H1 (cell line): ENCODE measurements at regions not wholly inside any gene's neighbourhood (a gene's known extent, or its start where the extent isn't known, plus 50 kb on each side); places are given as distances from the start of the nearest gene placed in this dataset.

ENCODE experiments used
- CBX5 ChIP-seq: fragments of 300-800, 300-1000 bp; sonication (generic); IDR thresholded peaks from 2 replicates; pipeline ENCODE4 v1.7.1; 2016; ENCODE audit warnings: antibody characterized with exemption, low read length, low read depth
- CEBPB ChIP-seq: IDR thresholded peaks from 2 replicates; pipeline ENCODE4 v1.6.1; 2012; ENCODE audit warnings: low read depth, low read length
- CREB1 ChIP-seq: IDR thresholded peaks from 2 replicates; pipeline ENCODE4 v1.6.1; 2012; ENCODE audit warnings: inconsistent platforms
- KDM4A ChIP-seq: IDR thresholded peaks from one replicate; pipeline ENCODE4 v1.7.1; 2012; ENCODE audit warnings: low read depth, mild to moderate bottlenecking, moderate library complexity, low read length, inconsistent platforms; ENCODE audit not compliant: severe bottlenecking
- PHF8 ChIP-seq: fragments of 200-600 bp; sonication (generic); conservative IDR thresholded peaks from 2 replicates; pipeline ENCODE4 v1.7.1; 2012; ENCODE audit warnings: low read depth, mild to moderate bottlenecking, inconsistent platforms, low read length, moderate library complexity
- POLR2A ChIP-seq, 2 experiments: IDR thresholded peaks; 1 replicate in 1 of 2; 2 replicates in 1 of 2; pipeline ENCODE4 v1.6.1; 2011; ENCODE audit warnings: low read depth in 2 of 2, low read length in 2 of 2, mild to moderate bottlenecking in 2 of 2; ENCODE audit errors: control extremely low read depth in 1 of 2
- RAD21 ChIP-seq, 2 experiments: IDR thresholded peaks in 1 of 2; conservative IDR thresholded peaks in 1 of 2; 2 replicates each; pipeline ENCODE4 v1.6.1; 2011; ENCODE audit warnings: low read depth in 2 of 2, low read length in 2 of 2, improper control_type of control experiment in 1 of 2, inconsistent platforms in 1 of 2, mild to moderate bottlenecking in 1 of 2, moderate library complexity in 1 of 2
- TF ChIP-seq, protein P1 (sequence below): fragments of 300-600 bp; sonication (generic); IDR thresholded peaks from 2 replicates; pipeline ENCODE4 v1.7.1; 2012; ENCODE audit warnings: low read length, moderate library complexity, mild to moderate bottlenecking, inconsistent platforms; ENCODE audit not compliant: insufficient replicate concordance
- TF ChIP-seq, protein P2 (sequence below): IDR thresholded peaks from 2 replicates; pipeline ENCODE4 v1.6.1; 2011; ENCODE audit warnings: low read length, improper control_type of control experiment

DNA sequence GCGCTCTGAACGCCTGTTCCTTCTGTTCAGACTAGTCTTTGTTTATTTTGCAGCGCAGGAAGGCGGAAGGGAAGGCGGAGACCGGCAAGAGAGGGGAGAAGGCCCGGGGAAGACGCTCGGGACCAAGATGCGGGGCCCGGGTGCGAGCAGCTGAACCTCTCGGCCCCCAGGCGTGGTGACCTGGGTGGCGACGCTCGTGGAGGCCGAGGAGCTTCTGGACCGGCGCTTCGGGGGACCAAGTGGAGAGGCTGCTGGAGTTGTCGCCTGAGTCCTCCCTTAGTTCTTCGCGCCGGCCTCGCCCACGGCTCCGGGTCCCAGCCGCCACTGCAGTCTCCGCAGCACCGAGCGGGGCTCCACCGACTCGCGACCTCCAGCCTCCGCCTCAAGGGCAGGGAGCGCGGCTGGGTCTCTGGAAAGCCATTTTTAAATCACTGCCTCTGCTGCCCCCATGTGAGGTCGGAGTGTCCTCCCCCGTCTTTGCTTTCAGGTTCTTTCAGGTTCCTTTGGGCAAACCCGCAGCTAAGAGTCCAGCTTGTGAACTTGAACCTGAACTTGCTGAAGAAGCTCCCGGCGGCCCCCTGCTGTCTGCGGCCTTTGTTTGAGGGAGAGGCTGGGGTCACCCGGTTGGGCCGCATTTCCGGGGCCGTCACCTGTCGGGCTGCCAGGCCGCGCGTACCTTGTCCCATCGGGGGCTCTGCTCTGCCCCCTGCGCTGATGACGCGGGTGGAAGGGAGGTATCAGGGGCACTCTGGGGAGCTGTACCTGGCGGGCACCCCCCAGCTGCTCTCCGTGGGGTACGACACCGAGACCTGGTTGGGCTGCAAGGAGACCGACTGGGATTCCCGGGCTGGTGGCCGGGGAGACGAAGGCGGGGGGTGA, 136.0 kb downstream of the KIF20B start (continued):
- TF ChIP-seq, protein P1, sequence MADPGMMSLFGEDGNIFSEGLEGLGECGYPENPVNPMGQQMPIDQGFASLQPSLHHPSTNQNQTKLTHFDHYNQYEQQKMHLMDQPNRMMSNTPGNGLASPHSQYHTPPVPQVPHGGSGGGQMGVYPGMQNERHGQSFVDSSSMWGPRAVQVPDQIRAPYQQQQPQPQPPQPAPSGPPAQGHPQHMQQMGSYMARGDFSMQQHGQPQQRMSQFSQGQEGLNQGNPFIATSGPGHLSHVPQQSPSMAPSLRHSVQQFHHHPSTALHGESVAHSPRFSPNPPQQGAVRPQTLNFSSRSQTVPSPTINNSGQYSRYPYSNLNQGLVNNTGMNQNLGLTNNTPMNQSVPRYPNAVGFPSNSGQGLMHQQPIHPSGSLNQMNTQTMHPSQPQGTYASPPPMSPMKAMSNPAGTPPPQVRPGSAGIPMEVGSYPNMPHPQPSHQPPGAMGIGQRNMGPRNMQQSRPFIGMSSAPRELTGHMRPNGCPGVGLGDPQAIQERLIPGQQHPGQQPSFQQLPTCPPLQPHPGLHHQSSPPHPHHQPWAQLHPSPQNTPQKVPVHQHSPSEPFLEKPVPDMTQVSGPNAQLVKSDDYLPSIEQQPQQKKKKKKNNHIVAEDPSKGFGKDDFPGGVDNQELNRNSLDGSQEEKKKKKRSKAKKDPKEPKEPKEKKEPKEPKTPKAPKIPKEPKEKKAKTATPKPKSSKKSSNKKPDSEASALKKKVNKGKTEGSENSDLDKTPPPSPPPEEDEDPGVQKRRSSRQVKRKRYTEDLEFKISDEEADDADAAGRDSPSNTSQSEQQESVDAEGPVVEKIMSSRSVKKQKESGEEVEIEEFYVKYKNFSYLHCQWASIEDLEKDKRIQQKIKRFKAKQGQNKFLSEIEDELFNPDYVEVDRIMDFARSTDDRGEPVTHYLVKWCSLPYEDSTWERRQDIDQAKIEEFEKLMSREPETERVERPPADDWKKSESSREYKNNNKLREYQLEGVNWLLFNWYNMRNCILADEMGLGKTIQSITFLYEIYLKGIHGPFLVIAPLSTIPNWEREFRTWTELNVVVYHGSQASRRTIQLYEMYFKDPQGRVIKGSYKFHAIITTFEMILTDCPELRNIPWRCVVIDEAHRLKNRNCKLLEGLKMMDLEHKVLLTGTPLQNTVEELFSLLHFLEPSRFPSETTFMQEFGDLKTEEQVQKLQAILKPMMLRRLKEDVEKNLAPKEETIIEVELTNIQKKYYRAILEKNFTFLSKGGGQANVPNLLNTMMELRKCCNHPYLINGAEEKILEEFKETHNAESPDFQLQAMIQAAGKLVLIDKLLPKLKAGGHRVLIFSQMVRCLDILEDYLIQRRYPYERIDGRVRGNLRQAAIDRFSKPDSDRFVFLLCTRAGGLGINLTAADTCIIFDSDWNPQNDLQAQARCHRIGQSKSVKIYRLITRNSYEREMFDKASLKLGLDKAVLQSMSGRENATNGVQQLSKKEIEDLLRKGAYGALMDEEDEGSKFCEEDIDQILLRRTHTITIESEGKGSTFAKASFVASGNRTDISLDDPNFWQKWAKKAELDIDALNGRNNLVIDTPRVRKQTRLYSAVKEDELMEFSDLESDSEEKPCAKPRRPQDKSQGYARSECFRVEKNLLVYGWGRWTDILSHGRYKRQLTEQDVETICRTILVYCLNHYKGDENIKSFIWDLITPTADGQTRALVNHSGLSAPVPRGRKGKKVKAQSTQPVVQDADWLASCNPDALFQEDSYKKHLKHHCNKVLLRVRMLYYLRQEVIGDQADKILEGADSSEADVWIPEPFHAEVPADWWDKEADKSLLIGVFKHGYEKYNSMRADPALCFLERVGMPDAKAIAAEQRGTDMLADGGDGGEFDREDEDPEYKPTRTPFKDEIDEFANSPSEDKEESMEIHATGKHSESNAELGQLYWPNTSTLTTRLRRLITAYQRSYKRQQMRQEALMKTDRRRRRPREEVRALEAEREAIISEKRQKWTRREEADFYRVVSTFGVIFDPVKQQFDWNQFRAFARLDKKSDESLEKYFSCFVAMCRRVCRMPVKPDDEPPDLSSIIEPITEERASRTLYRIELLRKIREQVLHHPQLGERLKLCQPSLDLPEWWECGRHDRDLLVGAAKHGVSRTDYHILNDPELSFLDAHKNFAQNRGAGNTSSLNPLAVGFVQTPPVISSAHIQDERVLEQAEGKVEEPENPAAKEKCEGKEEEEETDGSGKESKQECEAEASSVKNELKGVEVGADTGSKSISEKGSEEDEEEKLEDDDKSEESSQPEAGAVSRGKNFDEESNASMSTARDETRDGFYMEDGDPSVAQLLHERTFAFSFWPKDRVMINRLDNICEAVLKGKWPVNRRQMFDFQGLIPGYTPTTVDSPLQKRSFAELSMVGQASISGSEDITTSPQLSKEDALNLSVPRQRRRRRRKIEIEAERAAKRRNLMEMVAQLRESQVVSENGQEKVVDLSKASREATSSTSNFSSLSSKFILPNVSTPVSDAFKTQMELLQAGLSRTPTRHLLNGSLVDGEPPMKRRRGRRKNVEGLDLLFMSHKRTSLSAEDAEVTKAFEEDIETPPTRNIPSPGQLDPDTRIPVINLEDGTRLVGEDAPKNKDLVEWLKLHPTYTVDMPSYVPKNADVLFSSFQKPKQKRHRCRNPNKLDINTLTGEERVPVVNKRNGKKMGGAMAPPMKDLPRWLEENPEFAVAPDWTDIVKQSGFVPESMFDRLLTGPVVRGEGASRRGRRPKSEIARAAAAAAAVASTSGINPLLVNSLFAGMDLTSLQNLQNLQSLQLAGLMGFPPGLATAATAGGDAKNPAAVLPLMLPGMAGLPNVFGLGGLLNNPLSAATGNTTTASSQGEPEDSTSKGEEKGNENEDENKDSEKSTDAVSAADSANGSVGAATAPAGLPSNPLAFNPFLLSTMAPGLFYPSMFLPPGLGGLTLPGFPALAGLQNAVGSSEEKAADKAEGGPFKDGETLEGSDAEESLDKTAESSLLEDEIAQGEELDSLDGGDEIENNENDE, result no peak
- TF ChIP-seq CBX5 (no peak), CREB1 (no peak), RAD21 (IDR thresholded peaks at IDR 0.05 in 1 of 2, conservative IDR thresholded peaks at IDR 0.05 in 1 of 2; ENCODE audit: low read depth in 2 of 2, low read length in 2 of 2) (no peak), POLR2A (IDR thresholded peaks at IDR 0.05; ENCODE audit: control extremely low read depth in 1 of 2, low read depth in 2 of 2, low read length in 2 of 2) (no peak), PHF8 (no peak), KDM4A (no peak), CEBPB (no peak)
- TF ChIP-seq, protein P2, sequence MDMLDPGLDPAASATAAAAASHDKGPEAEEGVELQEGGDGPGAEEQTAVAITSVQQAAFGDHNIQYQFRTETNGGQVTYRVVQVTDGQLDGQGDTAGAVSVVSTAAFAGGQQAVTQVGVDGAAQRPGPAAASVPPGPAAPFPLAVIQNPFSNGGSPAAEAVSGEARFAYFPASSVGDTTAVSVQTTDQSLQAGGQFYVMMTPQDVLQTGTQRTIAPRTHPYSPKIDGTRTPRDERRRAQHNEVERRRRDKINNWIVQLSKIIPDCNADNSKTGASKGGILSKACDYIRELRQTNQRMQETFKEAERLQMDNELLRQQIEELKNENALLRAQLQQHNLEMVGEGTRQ, result no peak
